ENCODE measurements at regions not wholly inside any gene's neighbourhood (a gene's known extent, or its start where the extent isn't known, plus 50 kb on each side); places are given as distances from the start of the nearest gene placed in this dataset.

- in situ Hi-C loops (cut with HindIII; ENCODE audit: low sequenced_read_pairs), result no loop called here
Measured at GRCh38 chr2:234438305-234438977, 58.4 kb downstream of the ARL4C start.

- in situ Hi-C loops (cut with HindIII; ENCODE audit: low sequenced_read_pairs), result no loop called here
Measured at GRCh38 chr2:234437642-234438304, 59.1 kb downstream of the ARL4C start.

GRCh38 chr2:234436482-234436837, 60.4 kb downstream of the ARL4C start:
- in situ Hi-C loops (cut with HindIII; ENCODE audit: low sequenced_read_pairs), result no loop called here

- in situ Hi-C loops (cut with HindIII; ENCODE audit: low sequenced_read_pairs), result no loop called here
Measured at GRCh38 chr2:234435836-234436481, 60.9 kb downstream of the ARL4C start.

- in situ Hi-C loops (cut with HindIII; ENCODE audit: low sequenced_read_pairs), result loop anchor here (5.0 kb wide), 2 partner anchors 61 to 74 kb away; no protein-coding TSS in a partner anchor
Measured at GRCh38 chr2:234433201-234433600, 63.7 kb downstream of the ARL4C start.

GRCh38 chr2:234430871-234431270, 66.0 kb downstream of the ARL4C start:
- in situ Hi-C loops (cut with HindIII; ENCODE audit: low sequenced_read_pairs), result loop anchor here (5.0 kb wide), 2 partner anchors 59 to 76 kb away; no protein-coding TSS in a partner anchor

GRCh38 chr2:234429265-234429664, 67.6 kb downstream of the ARL4C start:
- in situ Hi-C loops (cut with HindIII; ENCODE audit: low sequenced_read_pairs), result no loop called here

GRCh38 chr2:234427081-234428061, 69.5 kb downstream of the ARL4C start:
- in situ Hi-C loops (cut with HindIII; ENCODE audit: low sequenced_read_pairs), result no loop called here

- in situ Hi-C loops (cut with HindIII; ENCODE audit: low sequenced_read_pairs), result no loop called here
Measured at GRCh38 chr2:234426616-234427015, 70.3 kb downstream of the ARL4C start.

GRCh38 chr2:234425639-234426603, 71.0 kb downstream of the ARL4C start:
- in situ Hi-C loops (cut with HindIII; ENCODE audit: low sequenced_read_pairs), result no loop called here

- in situ Hi-C loops (cut with HindIII; ENCODE audit: low sequenced_read_pairs), result no loop called here
Measured at GRCh38 chr2:234423884-234424283, 73.0 kb downstream of the ARL4C start.

- in situ Hi-C loops (cut with HindIII; ENCODE audit: low sequenced_read_pairs), result no loop called here
Measured at GRCh38 chr2:234422981-234423431, 73.9 kb downstream of the ARL4C start.

GRCh38 chr2:234422273-234422732, 74.6 kb downstream of the ARL4C start:
- in situ Hi-C loops (cut with HindIII; ENCODE audit: low sequenced_read_pairs), result no loop called here

- in situ Hi-C loops (cut with HindIII; ENCODE audit: low sequenced_read_pairs), result no loop called here
Measured at GRCh38 chr2:234420408-234420807, 76.5 kb downstream of the ARL4C start.

- in situ Hi-C loops (cut with HindIII; ENCODE audit: low sequenced_read_pairs), result no loop called here
Measured at GRCh38 chr2:234419726-234420125, 77.2 kb downstream of the ARL4C start.

GRCh38 chr2:234415706-234416105, 81.2 kb downstream of the ARL4C start:
- in situ Hi-C loops (cut with HindIII; ENCODE audit: low sequenced_read_pairs), result no loop called here

- in situ Hi-C loops (cut with HindIII; ENCODE audit: low sequenced_read_pairs), result loop anchor here (5.0 kb wide), 2 partner anchors 77 to 98 kb away; no protein-coding TSS in a partner anchor
Measured at GRCh38 chr2:234414596-234414995, 82.3 kb downstream of the ARL4C start.

- in situ Hi-C loops (cut with HindIII; ENCODE audit: low sequenced_read_pairs), result loop anchor here (5.0 kb wide), 2 partner anchors 75 to 100 kb away; no protein-coding TSS in a partner anchor
Measured at GRCh38 chr2:234412726-234413125, 84.2 kb downstream of the ARL4C start.

GRCh38 chr2:234411793-234412192, 85.1 kb downstream of the ARL4C start:
- in situ Hi-C loops (cut with HindIII; ENCODE audit: low sequenced_read_pairs), result loop anchor here (5.0 kb wide), 2 partner anchors 74 to 101 kb away; no protein-coding TSS in a partner anchor
